NB4 (cell line): ENCODE measurements at regions not wholly inside any gene's neighbourhood (a gene's known extent, or its start where the extent isn't known, plus 50 kb on each side); places are given as distances from the start of the nearest gene placed in this dataset.

Experiments
- CTCF ChIP-seq: IDR thresholded peaks from one replicate; pipeline ENCODE4 v1.5.1; 2012; ENCODE audit warnings: low read depth, low read length
- MAX ChIP-seq: IDR thresholded peaks from 2 replicates; pipeline ENCODE4 v1.6.1; 2011; ENCODE audit warnings: low read depth, low read length
- MYC ChIP-seq: IDR thresholded peaks from 2 replicates; pipeline ENCODE4 v1.6.1; 2011; ENCODE audit warnings: low read depth, low read length
- POLR2A ChIP-seq: IDR thresholded peaks from 2 replicates; pipeline ENCODE4 v1.6.1; 2011; ENCODE audit warnings: mild to moderate bottlenecking; ENCODE audit not compliant: insufficient read length; ENCODE audit errors: extremely low read depth

- TF ChIP-seq POLR2A = no peak
- no peak for TF ChIP-seq CTCF
- no peak for TF ChIP-seq MYC
- TF ChIP-seq MAX = no peak
These were observed 1347.1 kb upstream of the PABPC4L start for GRCh38 chr4:135548711-135549110.
